ENCODE measurements at regions not wholly inside any gene's neighbourhood (a gene's known extent, or its start where the extent isn't known, plus 50 kb on each side); places are given as distances from the start of the nearest gene placed in this dataset.

- no peaks in the 10 kb centered on the region for H3K36me3 ChIP-seq (ENCODE audit: control insufficient read depth, insufficient read depth, low read length)
- no peaks in the 10 kb centered on the region for H3K27me3 ChIP-seq (ENCODE audit: control insufficient read depth, insufficient read depth, low read length)
- TF ChIP-seq CTCF (IDR thresholded peaks at IDR 0.05; ENCODE audit: insufficient read depth, low read length, poor library complexity, severe bottlenecking) = no peak
- DNase-seq (ENCODE audit: low read depth) = no peak
- H3K4me3 ChIP-seq (ENCODE audit: low read depth, low read length) = no peak overlapping the region
These were observed 524.4 kb downstream of the LMO7 start for GRCh38 chr13:76160506-76160905.

DNA sequence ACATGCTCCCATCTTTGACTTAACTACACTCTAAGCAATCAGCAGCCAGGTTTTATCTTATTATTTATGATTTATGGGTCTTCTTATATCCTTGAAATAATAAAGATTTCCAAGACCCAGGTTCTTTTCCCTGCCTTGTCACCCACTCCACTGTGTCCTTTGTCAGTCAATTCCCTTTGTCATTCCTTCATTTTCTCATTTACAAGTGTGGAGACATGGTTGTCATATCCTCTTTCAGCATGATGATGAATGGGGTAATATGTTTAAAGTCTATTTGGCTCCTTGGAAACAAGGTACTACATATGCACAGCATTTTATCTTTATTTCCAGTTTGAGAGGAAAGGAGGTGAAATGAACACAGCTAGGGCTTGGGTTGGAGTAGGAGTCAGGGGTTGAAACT, 521.8 kb downstream of the LMO7 start:
- DNase-seq (ENCODE audit: low read depth) = no peak

GRCh38 chr13:76153239-76153638, 517.1 kb downstream of the LMO7 start:
- DNase-seq (ENCODE audit: low read depth) = no peak
- no peaks in the 10 kb centered on the region for H3K36me3 ChIP-seq (ENCODE audit: control insufficient read depth, insufficient read depth, low read length)
- no peak for TF ChIP-seq CTCF (IDR thresholded peaks at IDR 0.05; ENCODE audit: insufficient read depth, low read length, poor library complexity, severe bottlenecking)
- H3K4me3 ChIP-seq (ENCODE audit: low read depth, low read length) = no peak overlapping the region
- H3K27me3 ChIP-seq (ENCODE audit: control insufficient read depth, insufficient read depth, low read length) = no peaks in the 10 kb centered on the region

More for the DNA sequence above, 521.8 kb downstream of the LMO7 start:
- no peaks in the 10 kb centered on the region for H3K27me3 ChIP-seq (ENCODE audit: control insufficient read depth, insufficient read depth, low read length)
- no peak for TF ChIP-seq CTCF (IDR thresholded peaks at IDR 0.05; ENCODE audit: insufficient read depth, low read length, poor library complexity, severe bottlenecking)
- H3K4me3 ChIP-seq (ENCODE audit: low read depth, low read length) = no peak overlapping the region
- no peaks in the 10 kb centered on the region for H3K36me3 ChIP-seq (ENCODE audit: control insufficient read depth, insufficient read depth, low read length)

- peak; percentile 45 for DNase-seq (ENCODE audit: low read depth)
- H3K36me3 ChIP-seq (ENCODE audit: control insufficient read depth, insufficient read depth, low read length) = no peaks in the 10 kb centered on the region
- H3K27me3 ChIP-seq (ENCODE audit: control insufficient read depth, insufficient read depth, low read length) = no peaks in the 10 kb centered on the region
- H3K4me3 ChIP-seq (ENCODE audit: low read depth, low read length) = no peak overlapping the region
- TF ChIP-seq CTCF (IDR thresholded peaks at IDR 0.05; ENCODE audit: insufficient read depth, low read length, poor library complexity, severe bottlenecking) = no peak
These were observed 512.8 kb downstream of the LMO7 start for GRCh38 chr13:76148926-76149325.

DNA sequence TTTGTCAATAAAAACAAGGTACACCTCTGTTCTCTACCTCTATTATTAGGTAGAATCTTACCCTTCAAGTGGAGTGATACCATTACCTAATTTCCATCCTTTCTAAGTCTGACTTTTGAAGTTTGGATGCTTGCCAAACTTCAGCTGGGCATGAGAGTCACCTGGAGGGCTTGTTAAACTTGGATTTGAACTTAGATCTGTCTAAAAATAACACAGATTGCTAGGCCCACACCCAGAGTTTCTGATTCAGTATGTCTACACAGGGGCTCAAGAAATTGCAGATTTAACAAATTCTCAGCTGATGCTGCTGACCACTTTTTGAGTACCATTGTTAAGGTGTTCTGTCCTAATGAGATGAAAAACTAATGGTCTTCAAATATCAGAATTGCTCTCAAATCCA, 512.2 kb downstream of the LMO7 start:
- DNase-seq (ENCODE audit: low read depth) = no peak
- no peak overlapping the region for H3K4me3 ChIP-seq (ENCODE audit: low read depth, low read length)
- TF ChIP-seq CTCF (IDR thresholded peaks at IDR 0.05; ENCODE audit: insufficient read depth, low read length, poor library complexity, severe bottlenecking) = no peak
- H3K36me3 ChIP-seq (ENCODE audit: control insufficient read depth, insufficient read depth, low read length) = no peaks in the 10 kb centered on the region
- H3K27me3 ChIP-seq (ENCODE audit: control insufficient read depth, insufficient read depth, low read length) = no peaks in the 10 kb centered on the region

DNA sequence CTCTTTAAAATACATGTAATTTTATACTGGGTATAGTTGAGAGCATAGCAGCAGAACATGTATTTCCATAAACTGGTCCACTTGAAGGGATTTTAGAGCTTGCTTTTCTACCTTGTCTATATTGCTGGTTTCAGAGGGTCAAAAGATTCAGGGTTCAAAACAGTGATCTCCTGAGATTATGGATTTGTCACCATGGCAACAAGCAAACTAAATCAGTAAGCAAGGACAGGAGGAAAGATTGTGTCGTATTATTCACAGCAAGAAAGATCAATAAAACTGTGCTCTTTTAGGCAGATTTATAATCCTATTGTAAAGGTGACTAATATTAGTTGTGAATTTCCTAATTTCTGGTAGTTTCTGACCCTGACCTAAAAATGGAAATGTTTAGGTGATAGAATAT, 496.4 kb downstream of the LMO7 start:
- Histone ChIP-seq H3K4me3 (ENCODE audit: low read depth, low read length) (no peak overlapping the region), H3K27me3 (ENCODE audit: control insufficient read depth, insufficient read depth, low read length) (no peaks in the 10 kb centered on the region), H3K36me3 (ENCODE audit: control insufficient read depth, insufficient read depth, low read length) (no peaks in the 10 kb centered on the region)
- no peak for TF ChIP-seq CTCF (IDR thresholded peaks at IDR 0.05; ENCODE audit: insufficient read depth, low read length, poor library complexity, severe bottlenecking)
- DNase-seq (ENCODE audit: low read depth) = no peak

Data from kidney epithelial cell (primary cell).